VCaP (cell line): ENCODE measurements at regions not wholly inside any gene's neighbourhood (a gene's known extent, or its start where the extent isn't known, plus 50 kb on each side); places are given as distances from the start of the nearest gene placed in this dataset.
A peak's percentile ranks its signal among the peaks of the same experiment; 100 is the strongest.

ENCODE experiments used
- H3K27ac ChIP-seq: fragments of 450-650 bp; 2 replicates; pipeline ENCODE4 v1.5.1; 2017
- TF ChIP-seq, protein P1 (sequence below): fragments of 450-650 bp; conservative IDR thresholded peaks from 2 replicates; pipeline ENCODE4 v1.5.1; 2017; ENCODE audit warnings: mild to moderate bottlenecking, moderate library complexity

DNA sequence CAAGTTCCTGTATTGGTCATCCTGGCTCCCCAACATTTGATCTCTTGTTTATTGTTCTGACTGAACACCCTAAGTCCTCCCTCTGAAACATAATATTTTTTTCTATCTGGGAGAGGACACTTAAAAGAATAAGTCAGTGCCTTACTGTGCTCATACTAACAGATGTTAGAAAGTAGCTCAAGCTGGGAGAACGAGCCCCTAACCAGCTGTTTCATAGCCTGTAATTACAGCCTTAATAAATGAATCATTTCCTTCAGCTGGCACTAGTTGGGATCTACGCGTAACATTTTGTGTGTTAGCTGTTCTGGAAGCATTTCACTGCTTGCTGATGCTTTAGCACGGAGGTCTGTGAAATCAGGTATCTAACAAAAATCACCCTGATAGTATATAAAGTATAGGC lies 345.9 kb upstream of the RIOK2 start:
- H3K27ac ChIP-seq = no peak overlapping the region
- TF ChIP-seq, protein P1, sequence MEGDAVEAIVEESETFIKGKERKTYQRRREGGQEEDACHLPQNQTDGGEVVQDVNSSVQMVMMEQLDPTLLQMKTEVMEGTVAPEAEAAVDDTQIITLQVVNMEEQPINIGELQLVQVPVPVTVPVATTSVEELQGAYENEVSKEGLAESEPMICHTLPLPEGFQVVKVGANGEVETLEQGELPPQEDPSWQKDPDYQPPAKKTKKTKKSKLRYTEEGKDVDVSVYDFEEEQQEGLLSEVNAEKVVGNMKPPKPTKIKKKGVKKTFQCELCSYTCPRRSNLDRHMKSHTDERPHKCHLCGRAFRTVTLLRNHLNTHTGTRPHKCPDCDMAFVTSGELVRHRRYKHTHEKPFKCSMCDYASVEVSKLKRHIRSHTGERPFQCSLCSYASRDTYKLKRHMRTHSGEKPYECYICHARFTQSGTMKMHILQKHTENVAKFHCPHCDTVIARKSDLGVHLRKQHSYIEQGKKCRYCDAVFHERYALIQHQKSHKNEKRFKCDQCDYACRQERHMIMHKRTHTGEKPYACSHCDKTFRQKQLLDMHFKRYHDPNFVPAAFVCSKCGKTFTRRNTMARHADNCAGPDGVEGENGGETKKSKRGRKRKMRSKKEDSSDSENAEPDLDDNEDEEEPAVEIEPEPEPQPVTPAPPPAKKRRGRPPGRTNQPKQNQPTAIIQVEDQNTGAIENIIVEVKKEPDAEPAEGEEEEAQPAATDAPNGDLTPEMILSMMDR = no peak

DNA sequence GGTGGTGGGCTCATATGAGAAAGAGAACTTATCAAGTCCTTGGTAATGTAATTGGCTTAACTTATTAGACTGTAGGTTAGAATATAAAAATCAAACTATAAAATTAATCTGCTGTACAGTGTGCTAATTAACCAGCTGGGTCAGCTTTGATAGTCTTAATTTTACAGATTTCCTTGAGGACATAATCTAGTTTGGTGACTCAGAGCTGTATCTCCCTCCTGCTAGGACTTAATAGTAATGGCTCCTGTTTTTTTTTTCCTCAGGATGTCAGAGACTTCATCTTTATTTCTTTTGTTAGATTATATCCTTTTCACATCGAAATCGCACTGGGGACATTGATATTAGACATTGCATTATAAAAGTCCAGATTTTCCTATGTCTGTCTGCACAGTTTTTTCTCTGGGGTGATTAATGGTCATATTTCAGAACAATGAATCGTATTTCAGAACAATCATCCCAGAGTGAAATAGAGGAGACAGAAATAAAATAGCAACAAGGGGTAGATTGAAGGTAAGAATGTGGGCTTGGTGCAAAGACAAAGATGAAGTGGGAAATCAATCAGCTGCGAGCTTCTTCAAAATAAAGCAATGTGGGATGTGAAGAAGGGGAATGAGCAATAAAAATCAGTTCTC lies 346.4 kb upstream of the RIOK2 start:
- H3K27ac ChIP-seq = no peak overlapping the region
- TF ChIP-seq, protein P1 = no peak

DNA sequence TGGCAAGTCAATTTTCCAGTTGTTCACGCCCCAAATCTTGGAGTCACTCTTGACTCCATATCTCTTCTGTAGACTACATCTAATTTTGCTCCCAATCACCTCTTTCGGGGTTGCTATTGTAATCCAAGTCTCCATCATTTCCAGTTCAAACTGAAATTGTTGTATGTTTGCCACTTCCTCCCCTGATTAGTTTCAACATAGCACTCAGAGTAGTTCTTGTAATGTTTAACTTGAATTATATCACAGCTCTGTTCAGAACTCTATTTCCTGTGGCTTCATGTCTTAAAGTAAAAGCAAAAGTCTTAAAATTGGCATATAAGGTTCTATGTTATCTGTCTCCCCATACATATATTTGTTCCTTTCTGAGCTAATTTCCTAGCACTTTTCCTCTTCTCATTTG lies 348.5 kb upstream of the RIOK2 start:
- H3K27ac ChIP-seq = no peak overlapping the region
- TF ChIP-seq, protein P1 = no peak

DNA sequence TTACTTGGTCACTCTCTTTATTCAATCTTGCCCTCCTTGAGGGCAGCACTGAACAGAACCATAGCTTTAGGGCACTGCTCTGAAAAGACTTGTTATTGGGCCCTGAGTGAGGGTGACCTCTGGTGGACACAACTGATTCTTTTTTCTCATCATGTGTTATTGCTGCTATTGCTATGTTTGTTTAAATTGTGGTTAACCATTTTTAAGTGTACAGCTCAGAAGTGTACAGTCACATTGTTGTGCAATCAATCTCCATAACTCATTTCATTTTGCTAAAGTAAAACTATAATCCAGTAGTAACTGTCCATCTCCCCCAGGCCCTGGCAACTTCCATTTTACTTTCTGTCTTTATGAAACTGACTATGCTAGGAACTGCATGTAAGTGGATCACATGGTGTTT lies 351.1 kb upstream of the RIOK2 start:
- no peak overlapping the region for H3K27ac ChIP-seq
- TF ChIP-seq, protein P1 = peak; percentile 94

DNA sequence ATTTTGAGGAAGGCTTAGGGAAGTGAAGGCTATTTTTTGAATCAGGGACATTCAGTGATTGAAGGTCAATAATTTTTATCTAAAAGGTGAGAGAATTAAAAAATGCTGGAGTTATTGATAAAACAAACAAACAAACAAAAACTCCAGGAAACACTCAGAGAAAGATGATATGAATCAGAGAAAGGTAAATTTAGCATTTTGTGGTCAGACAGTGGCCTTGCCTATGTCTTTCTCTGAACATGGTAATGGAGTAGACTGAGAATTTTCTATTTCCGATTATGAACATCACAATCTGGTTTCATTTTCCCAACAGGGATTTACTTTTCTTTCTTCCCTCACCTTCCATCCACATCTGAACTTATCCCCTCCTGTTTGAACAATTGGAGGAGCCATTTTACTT lies 353.6 kb upstream of the RIOK2 start:
- TF ChIP-seq, protein P1 = no peak
- H3K27ac ChIP-seq = no peak overlapping the region

DNA sequence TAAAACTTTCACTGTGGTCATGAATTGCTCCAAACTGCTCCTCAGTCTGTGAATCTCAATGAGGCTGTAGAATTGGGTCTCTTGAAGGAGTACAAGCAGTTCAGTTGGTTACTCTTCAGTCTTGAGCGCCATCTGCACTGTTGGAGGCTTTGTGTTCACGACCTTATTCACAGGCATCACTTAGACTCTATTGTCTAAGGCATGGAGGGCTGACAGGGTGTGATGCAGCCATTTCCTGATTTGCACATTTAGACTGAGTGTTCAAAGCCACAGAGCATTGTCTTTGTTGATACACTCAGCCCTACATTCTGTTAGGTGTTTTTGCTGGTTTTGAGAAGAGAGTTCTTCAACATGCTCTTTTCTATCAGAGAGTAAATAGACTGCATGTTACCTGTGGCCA lies 355.9 kb upstream of the RIOK2 start:
- H3K27ac ChIP-seq = no peak overlapping the region
- TF ChIP-seq, protein P1 = no peak

DNA sequence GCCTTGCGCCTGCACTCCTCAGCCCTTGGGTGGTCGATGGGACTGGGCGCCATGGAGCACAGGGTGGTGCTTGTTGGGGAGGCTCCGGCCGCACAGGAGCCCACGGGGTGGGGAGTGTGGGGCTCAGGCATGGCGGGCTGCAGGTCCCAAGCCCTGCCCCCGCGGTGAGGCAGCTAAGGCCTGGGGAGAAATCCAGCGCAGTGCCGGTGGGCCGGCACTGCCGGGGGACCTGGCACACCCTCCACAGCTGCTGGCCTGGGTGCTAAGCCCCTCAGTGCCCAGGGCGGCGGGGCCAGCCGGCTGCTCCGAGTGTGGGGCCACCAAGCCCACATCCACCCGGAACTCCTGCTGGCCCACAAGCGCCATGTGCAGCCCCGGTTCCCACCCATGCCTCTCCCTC lies 358.8 kb upstream of the RIOK2 start:
- TF ChIP-seq, protein P1 = no peak

More for the DNA sequence above, 358.8 kb upstream of the RIOK2 start:
- no peak overlapping the region for H3K27ac ChIP-seq
